IMR-90 (cell line): ENCODE measurements at regions not wholly inside any gene's neighbourhood (a gene's known extent, or its start where the extent isn't known, plus 50 kb on each side); places are given as distances from the start of the nearest gene placed in this dataset.

Source experiments
- ATAC-seq: fragments of 200-7000 bp; cut with Tn5 transposase; 2 replicates; pipeline ENCODE4 v1.9.1; 2020; ENCODE audit warnings: low read depth, mild to moderate bottlenecking, moderate library complexity
- BruUV-seq: library from RNA; stranded (reverse); fragments of 400-500 nt; replicated peaks from 2 replicates; lab custom pipeline; 2021; lab: Mats Ljungman, UMichigan
- CTCF ChIA-PET: fragments of 300-600 bp; formaldehyde crosslinking; extraction: SDS; loops from one replicate; lab custom pipeline; 2021; ENCODE audit warnings: antibody characterized with exemption; lab: Yijun Ruan, JAX
- POLR2A ChIA-PET: fragments of 300-600 bp; sonication (Branson Sonifier 250); formaldehyde crosslinking; loops from one replicate; lab custom pipeline; 2022; ENCODE audit warnings: antibody characterized with exemption; ENCODE audit not compliant: unreplicated experiment; lab: Charles Lee
- DNase-seq: peaks from one replicate; pipeline ENCODE4 v3.0.0; 2013
- H2AFZ ChIP-seq: replicated peaks from 2 replicates; pipeline ENCODE3; 2013; ENCODE audit warnings: low read length, mild to moderate bottlenecking; ENCODE audit not compliant: poor library complexity
- H2AK5ac ChIP-seq: 2 replicates; pipeline ENCODE4 v1.6.1; 2013; ENCODE audit warnings: low read depth, low read length, inconsistent platforms
- H2AK9ac ChIP-seq: replicated peaks from 2 replicates; pipeline ENCODE3; 2013; ENCODE audit warnings: mild to moderate bottlenecking, low read depth, low read length, moderate library complexity; ENCODE audit not compliant: poor library complexity
- H2BK120ac ChIP-seq: 2 replicates; pipeline ENCODE4 v1.6.1; 2013; ENCODE audit warnings: low read depth, low read length, inconsistent platforms
- H2BK15ac ChIP-seq: 3 replicates; pipeline ENCODE4 v1.6.1; 2013; ENCODE audit warnings: low read depth, low read length, inconsistent platforms
- H2BK20ac ChIP-seq: 2 replicates; pipeline ENCODE4 v1.6.1; 2013; ENCODE audit warnings: low read depth, mild to moderate bottlenecking, inconsistent platforms, low read length, moderate library complexity
- H2BK5ac ChIP-seq: 2 replicates; pipeline ENCODE4 v1.6.1; 2013; ENCODE audit warnings: mild to moderate bottlenecking, low read depth, low read length, inconsistent platforms; ENCODE audit not compliant: poor library complexity, severe bottlenecking
- H3K14ac ChIP-seq: replicated peaks from 2 replicates; pipeline ENCODE4 v1.6.1; 2013; ENCODE audit warnings: low read depth, low read length, inconsistent platforms
- H3K18ac ChIP-seq: 2 replicates; pipeline ENCODE4 v1.6.1; 2013; ENCODE audit warnings: low read depth, low read length, control low read depth
- H3K23ac ChIP-seq: 2 replicates; pipeline ENCODE4 v1.6.1; 2013; ENCODE audit warnings: low read depth, low read length, inconsistent platforms
- H3K27ac ChIP-seq: 2 replicates; pipeline ENCODE4 v1.5.1; 2013; ENCODE audit warnings: mild to moderate bottlenecking, control low read depth, low read length; ENCODE audit not compliant: insufficient read depth
- H3K27me3 ChIP-seq: 2 replicates; pipeline ENCODE4 v1.6.1; 2013; ENCODE audit warnings: low read length; ENCODE audit not compliant: control insufficient read depth, insufficient read depth
- H3K36me3 ChIP-seq: 2 replicates; pipeline ENCODE4 v1.6.1; 2013; ENCODE audit warnings: low read length, mixed read lengths; ENCODE audit not compliant: control insufficient read depth, insufficient read depth
- H3K4ac ChIP-seq: 2 replicates; pipeline ENCODE4 v1.6.1; 2013; ENCODE audit warnings: low read depth, low read length, inconsistent platforms
- H3K4me1 ChIP-seq: 2 replicates; pipeline ENCODE4 v1.6.1; 2013; ENCODE audit warnings: low read length, mixed read lengths; ENCODE audit not compliant: control insufficient read depth, insufficient read depth
- H3K4me2 ChIP-seq: 2 replicates; pipeline ENCODE4 v1.6.1; 2013; ENCODE audit warnings: low read depth, mild to moderate bottlenecking, control low read depth, low read length, moderate library complexity
- H3K4me3 ChIP-seq: 2 replicates; pipeline ENCODE4 v1.5.1; 2013; ENCODE audit warnings: low read depth, mild to moderate bottlenecking, control low read depth, low read length, moderate library complexity; ENCODE audit not compliant: insufficient read depth
- H3K56ac ChIP-seq: 2 replicates; pipeline ENCODE4 v1.6.1; 2013; ENCODE audit warnings: low read length, inconsistent platforms; ENCODE audit not compliant: insufficient read depth; ENCODE audit errors: extremely low read depth
- H3K79me1 ChIP-seq, 2 experiments: 2 replicates each; pipeline ENCODE4 v1.6.1; 2013; ENCODE audit warnings: low read length in 2 of 2, inconsistent platforms in 1 of 2, low read depth in 1 of 2
- H3K9ac ChIP-seq: 2 replicates; pipeline ENCODE4 v1.6.1; 2013; ENCODE audit warnings: low read depth, low read length, control low read depth
- H3K9me1 ChIP-seq: 2 replicates; pipeline ENCODE4 v1.6.1; 2013; ENCODE audit warnings: low read length, inconsistent platforms; ENCODE audit not compliant: insufficient read depth
- H3K9me3 ChIP-seq: 2 replicates; pipeline ENCODE4 v1.6.1; 2013; ENCODE audit warnings: low read length; ENCODE audit not compliant: control insufficient read depth, insufficient read depth
- H4K20me1 ChIP-seq: 2 replicates; pipeline ENCODE4 v1.6.1; 2013; ENCODE audit warnings: low read length, inconsistent platforms; ENCODE audit not compliant: insufficient read depth
- H4K5ac ChIP-seq: 2 replicates; pipeline ENCODE4 v1.6.1; 2013; ENCODE audit warnings: mild to moderate bottlenecking, low read depth, low read length, control low read depth
- H4K8ac ChIP-seq, 2 experiments: 2 replicates each; pipeline ENCODE4 v1.6.1; 2013; ENCODE audit warnings: low read depth in 2 of 2, low read length in 2 of 2, control low read depth in 1 of 2, inconsistent platforms in 1 of 2
- H4K91ac ChIP-seq: 2 replicates; pipeline ENCODE4 v1.6.1; 2013; ENCODE audit warnings: low read depth, low read length, inconsistent platforms; ENCODE audit not compliant: insufficient read depth
- CHD1 ChIP-seq: IDR thresholded peaks from 2 replicates; pipeline ENCODE4 v1.6.1; 2012; ENCODE audit warnings: low read depth, low read length, improper control_type of control experiment
- MAFK ChIP-seq: IDR thresholded peaks from 2 replicates; pipeline ENCODE4 v1.6.1; 2012; ENCODE audit warnings: low read depth, low read length, improper control_type of control experiment
- NFE2L2 ChIP-seq: fragments of 150-350 bp; IDR thresholded peaks from 2 replicates; pipeline ENCODE4 v1.6.1; 2016; ENCODE audit warnings: low read depth, mild to moderate bottlenecking, low read length
- WGBS, 2 experiments: methylation state at CpG; one replicate each; pipeline versions ENCODE4 v1.1.5 to v1.1.7; 2013; ENCODE audit warnings: missing lambda C conversion rate in 2 of 2; ENCODE audit not compliant: insufficient read length in 1 of 2; ENCODE audit errors: extremely low coverage in 2 of 2; 5-methylcytosine and 5-hydroxymethylcytosine counted together
- dilution Hi-C: fragments of 300-500 bp; cut with HindIII; formaldehyde crosslinking; loops from one replicate; pipeline ENCODE4 v1.14.3; 2018; ENCODE audit warnings: low sequenced_read_pairs; ENCODE audit not compliant: unreplicated experiment
- in situ Hi-C: fragments of 300-500 bp; cut with MboI; formaldehyde crosslinking; loops from 3 replicates; pipeline ENCODE4 v1.14.3; 2019; ENCODE audit warnings: low sequenced_read_pairs, inconsistent platforms, mixed read lengths
- intact Hi-C: fragments of 100-400 bp; cut with micrococcal nuclease; formaldehyde crosslinking; loops from 2 replicates; pipeline ENCODE4 v1.10.0; 2022

DNA sequence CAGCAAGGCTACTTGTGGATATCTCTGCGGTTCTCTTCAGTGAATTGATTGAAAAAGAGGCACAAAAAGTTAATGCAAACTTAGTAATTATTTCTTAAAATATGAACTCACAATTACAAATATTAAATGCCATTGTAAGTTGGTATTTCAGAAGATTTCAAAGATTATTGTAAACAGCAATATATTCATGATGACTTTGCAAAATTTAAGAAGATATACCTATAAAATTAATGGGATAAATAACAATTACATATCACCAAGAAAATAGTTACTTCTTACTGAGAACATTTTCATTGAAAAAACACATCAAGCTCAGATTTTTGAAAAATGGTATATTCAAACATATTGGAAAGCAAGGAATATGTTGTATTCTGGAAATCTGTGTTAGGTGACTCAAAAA, 482.0 kb upstream of the LRRTM1 start:
- no CpG with 5 or more reads among the region's 1 CpG for WGBS, 2 experiments
- no TSS peak for BruUV-seq

More for the DNA sequence above, 482.0 kb upstream of the LRRTM1 start:
- Histone ChIP-seq H4K5ac (no peak overlapping the region), H3K9me1 (no peaks in the 10 kb centered on the region), H3K4me3 (no peak overlapping the region), H2AK5ac (no peak overlapping the region), H3K4me1 (no peaks in the 10 kb centered on the region), H3K4ac (no peak overlapping the region), H2AFZ (no peak overlapping the region), H2BK15ac (no peak overlapping the region), H3K14ac (no peak overlapping the region), H3K27me3 (no peaks in the 10 kb centered on the region), H3K9me3 (peaks cover 3% of the 10 kb centered on the region; the same call in 1 of the 2 replicates), H3K27ac (no peak overlapping the region), H3K36me3 (no peaks in the 10 kb centered on the region), H3K79me1 (no peaks in the 10 kb centered on the region), H3K56ac (no peak overlapping the region), H3K9ac (no peak overlapping the region), H4K20me1 (no peaks in the 10 kb centered on the region), H4K91ac (no peak overlapping the region), H2BK5ac (no peak overlapping the region), H2BK120ac (no peak overlapping the region), H3K18ac (no peak overlapping the region), H3K23ac (no peak overlapping the region), H3K4me2 (no peak overlapping the region), H2AK9ac (no peak overlapping the region), H4K8ac (no peak overlapping the region), H2BK20ac (no peak overlapping the region)
- no peak for DNase-seq
- POLR2A ChIA-PET, result no interaction called here
- CTCF ChIA-PET, result no interaction called here
- intact Hi-C loops (no loop called here), in situ Hi-C loops (no loop called here), dilution Hi-C loops (no loop called here)
- TF ChIP-seq MAFK, result peak; percentile 37; the same call in 1 of the 2 replicates
- TF ChIP-seq NFE2L2, result peak; percentile 9; the same call in 1 of the 2 replicates
- TF ChIP-seq CHD1, result no peak
- no peak for ATAC-seq
